Lower leg skin (tissue), 4 donors: ENCODE measurements at regions not wholly inside any gene's neighbourhood (a gene's known extent, or its start where the extent isn't known, plus 50 kb on each side); places are given as distances from the start of the nearest gene placed in this dataset.

Source experiments
- DNase-seq, 2 donors: peaks; one replicate each; pipeline ENCODE4 v3.0.0-alpha.2; 2019; ENCODE audit warnings: low spot score in 2 of 2
- H3K4me3 ChIP-seq: fragments of 200-600 bp; sonication (generic); 2 replicates; pipeline ENCODE4 v1.5.1; 2017; ENCODE audit warnings: mild to moderate bottlenecking, low read depth; ENCODE audit not compliant: poor library complexity, severe bottlenecking
- POLR2A ChIP-seq, 2 donors: fragments of 450-650 bp; IDR thresholded peaks; one replicate each; pipeline ENCODE4 v1.6.1; 2016 to 2017; ENCODE audit warnings: antibody characterized with exemption in 2 of 2, mild to moderate bottlenecking in 1 of 2, moderate library complexity in 1 of 2
- WGBS, 2 donors: methylation state at CpG; one replicate each; pipeline ENCODE4 v1.1.5; 2018; 5-methylcytosine and 5-hydroxymethylcytosine counted together
- intact Hi-C: fragments of 100-400 bp; cut with DNase I; formaldehyde crosslinking; loops from one replicate; pipeline ENCODE4 v1.15.0; 2023; ENCODE audit warnings: low total_unique reads
- TF ChIP-seq, protein P1 (sequence below), 3 donors: fragments of 450-650 bp; IDR thresholded peaks; one replicate each; pipeline ENCODE4 v1.5.1; 2016; ENCODE audit warnings: antibody characterized with exemption in 3 of 3, mild to moderate bottlenecking in 3 of 3, moderate library complexity in 2 of 3

DNA sequence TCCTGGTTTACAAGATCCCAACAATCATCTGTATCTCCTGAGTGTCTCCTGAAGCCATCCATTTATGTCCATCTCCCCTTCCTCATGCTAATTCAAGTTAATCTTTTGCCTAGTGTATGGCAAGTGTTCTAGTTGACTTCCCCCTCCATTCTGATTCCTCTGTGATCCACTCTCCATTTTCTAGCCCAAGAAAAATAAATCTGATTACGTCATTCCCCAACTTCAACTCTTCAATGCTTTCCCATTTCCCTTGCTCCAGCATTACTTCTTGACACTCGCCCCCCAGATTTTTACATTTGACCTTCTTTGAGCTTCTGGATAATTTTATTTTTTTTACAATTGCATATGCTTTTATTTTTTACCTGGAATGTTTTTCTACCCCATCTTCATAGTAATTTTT is 640.8 kb downstream of the TBC1D4 start:
- no peak for DNase-seq
- no peak for TF ChIP-seq POLR2A (IDR thresholded peaks at IDR 0.05)
- TF ChIP-seq, protein P1, sequence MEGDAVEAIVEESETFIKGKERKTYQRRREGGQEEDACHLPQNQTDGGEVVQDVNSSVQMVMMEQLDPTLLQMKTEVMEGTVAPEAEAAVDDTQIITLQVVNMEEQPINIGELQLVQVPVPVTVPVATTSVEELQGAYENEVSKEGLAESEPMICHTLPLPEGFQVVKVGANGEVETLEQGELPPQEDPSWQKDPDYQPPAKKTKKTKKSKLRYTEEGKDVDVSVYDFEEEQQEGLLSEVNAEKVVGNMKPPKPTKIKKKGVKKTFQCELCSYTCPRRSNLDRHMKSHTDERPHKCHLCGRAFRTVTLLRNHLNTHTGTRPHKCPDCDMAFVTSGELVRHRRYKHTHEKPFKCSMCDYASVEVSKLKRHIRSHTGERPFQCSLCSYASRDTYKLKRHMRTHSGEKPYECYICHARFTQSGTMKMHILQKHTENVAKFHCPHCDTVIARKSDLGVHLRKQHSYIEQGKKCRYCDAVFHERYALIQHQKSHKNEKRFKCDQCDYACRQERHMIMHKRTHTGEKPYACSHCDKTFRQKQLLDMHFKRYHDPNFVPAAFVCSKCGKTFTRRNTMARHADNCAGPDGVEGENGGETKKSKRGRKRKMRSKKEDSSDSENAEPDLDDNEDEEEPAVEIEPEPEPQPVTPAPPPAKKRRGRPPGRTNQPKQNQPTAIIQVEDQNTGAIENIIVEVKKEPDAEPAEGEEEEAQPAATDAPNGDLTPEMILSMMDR (IDR thresholded peaks at IDR 0.05): no peak
- no peak overlapping the region for H3K4me3 ChIP-seq
- intact Hi-C loops: no loop called here
- WGBS, 2 donors: 87 to 90% methylated on average over 2 of the region's 2 CpGs

DNA sequence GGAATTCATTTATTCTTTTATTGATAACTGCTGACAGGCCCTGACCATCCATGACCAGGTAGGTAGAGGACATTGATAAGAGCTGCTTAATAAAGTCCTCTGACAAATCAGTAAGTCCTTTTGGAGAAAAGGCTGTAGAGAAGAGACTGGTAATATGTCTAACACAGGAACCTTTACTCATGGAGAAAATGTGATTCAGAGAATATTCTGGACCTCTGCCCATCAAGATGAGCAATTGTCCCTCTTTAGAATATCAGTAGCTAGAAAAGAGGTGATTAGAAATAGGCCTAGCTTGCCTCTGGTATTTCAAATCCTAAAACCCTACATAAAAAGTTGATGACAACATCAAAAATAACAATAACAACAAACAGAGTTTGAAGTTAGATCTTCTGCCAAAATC is 642.3 kb downstream of the TBC1D4 start:
- no peak for DNase-seq
- intact Hi-C loops: no loop called here
- H3K4me3 ChIP-seq: no peak overlapping the region
- TF ChIP-seq POLR2A (IDR thresholded peaks at IDR 0.05): no peak
- TF ChIP-seq, protein P1 (IDR thresholded peaks at IDR 0.05): no peak

DNA sequence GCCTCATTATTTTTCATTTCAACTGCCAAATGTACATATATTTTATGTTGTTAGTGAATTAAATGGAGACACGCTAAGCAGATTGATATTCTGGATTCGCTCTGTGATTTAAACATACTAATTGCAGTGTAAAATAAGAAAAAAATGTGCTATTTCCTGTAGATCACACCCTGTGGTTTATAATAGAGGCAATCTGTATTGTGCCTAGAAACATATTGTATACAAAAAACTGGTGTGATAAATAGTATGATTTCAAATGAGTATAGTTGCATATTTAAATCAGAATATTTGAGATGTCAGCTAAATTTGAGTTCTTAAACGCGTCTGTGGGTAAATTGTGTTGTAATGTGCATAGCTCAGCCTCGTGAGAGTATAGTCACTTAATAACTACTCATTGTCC is 643.9 kb downstream of the TBC1D4 start:
- DNase-seq: no peak
- WGBS, 2 donors: 80 to 89% methylated on average over 5 of the region's 5 CpGs

DNA sequence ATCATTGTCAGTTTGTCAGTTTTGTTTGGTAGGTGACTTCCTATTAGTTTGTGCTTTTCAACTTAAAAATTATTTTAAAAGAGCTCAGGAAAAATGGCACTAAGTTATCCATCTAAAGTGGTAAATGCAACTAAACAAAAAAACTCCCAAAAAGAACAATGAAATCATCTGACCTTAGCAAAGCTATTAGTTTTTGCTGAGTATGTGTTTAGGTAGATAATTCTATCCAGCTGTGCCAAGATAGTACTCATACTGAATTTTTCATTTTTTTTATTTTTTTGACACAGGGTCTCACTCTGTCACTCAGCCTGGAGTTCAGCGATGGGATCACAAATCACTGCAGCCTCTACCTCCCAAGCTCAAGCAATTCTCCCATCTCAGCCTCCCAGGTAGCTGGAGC is 645.3 kb downstream of the TBC1D4 start:
- DNase-seq: no peak
- TF ChIP-seq POLR2A (IDR thresholded peaks at IDR 0.05): no peak
- intact Hi-C loops: no loop called here
- WGBS, 2 donors: 96 to 100% methylated on average over 1 of the region's 1 CpG
- H3K4me3 ChIP-seq: no peak overlapping the region

More for the DNA sequence above, 643.9 kb downstream of the TBC1D4 start:
- no peak for TF ChIP-seq POLR2A (IDR thresholded peaks at IDR 0.05)
- TF ChIP-seq, protein P1 (IDR thresholded peaks at IDR 0.05): no peak
- intact Hi-C loops: no loop called here
- H3K4me3 ChIP-seq: no peak overlapping the region

DNA sequence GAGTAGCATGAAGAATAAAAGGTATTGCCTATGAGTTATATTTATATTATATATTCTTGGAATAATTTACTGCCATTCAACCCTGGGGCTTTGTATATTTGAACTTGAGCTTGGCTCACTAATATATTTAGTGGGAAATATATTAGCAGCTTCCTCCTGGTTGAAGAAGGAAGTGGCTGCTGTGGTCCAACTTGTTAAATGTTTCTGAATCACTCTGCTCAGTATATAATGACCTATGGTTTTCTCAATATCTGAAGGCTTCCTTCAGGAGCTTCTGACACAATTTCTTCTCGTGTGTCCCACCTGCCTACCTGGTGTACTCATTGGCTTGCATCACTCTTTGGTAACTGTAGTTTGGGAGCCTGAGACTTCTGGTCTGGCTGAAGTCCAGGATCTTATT is 646.4 kb downstream of the TBC1D4 start:
- 71 to 78% methylated on average over 1 of the region's 1 CpG for WGBS, 2 donors
- TF ChIP-seq, protein P1 (IDR thresholded peaks at IDR 0.05): no peak
- no peak for TF ChIP-seq POLR2A (IDR thresholded peaks at IDR 0.05)
- intact Hi-C loops: no loop called here

DNA sequence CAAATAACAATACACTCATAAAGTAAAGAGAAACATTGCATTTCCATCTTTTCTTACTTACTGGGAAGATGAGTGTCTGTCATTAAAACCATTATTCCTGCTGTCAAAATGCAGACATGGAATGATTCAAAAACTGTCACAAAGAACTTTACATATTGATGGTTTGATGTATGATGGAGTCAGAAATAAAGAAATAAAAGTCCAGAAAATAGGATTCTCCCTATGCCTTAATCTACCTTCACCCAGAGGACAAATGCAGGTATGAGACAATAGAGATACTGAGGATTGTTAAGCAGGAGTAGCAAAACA is 656.1 kb downstream of the TBC1D4 start:
- DNase-seq: no peak
- intact Hi-C loops: no loop called here
- TF ChIP-seq, protein P1 (IDR thresholded peaks at IDR 0.05): no peak
- no peak for TF ChIP-seq POLR2A (IDR thresholded peaks at IDR 0.05)
- H3K4me3 ChIP-seq: no peak overlapping the region

More for the DNA sequence above, 646.4 kb downstream of the TBC1D4 start:
- H3K4me3 ChIP-seq: no peak overlapping the region
- DNase-seq: no peak
